IPS DF 19.7 (cell line): ENCODE measurements at regions not wholly inside any gene's neighbourhood (a gene's known extent, or its start where the extent isn't known, plus 50 kb on each side); places are given as distances from the start of the nearest gene placed in this dataset.

ENCODE experiments used
- DNase-seq: peaks from one replicate; pipeline ENCODE4 v3.0.0-alpha.2; 2013; ENCODE audit warnings: low read depth, low spot score

GRCh38 chr7:41047789-41048191 is 655.1 kb downstream of the INHBA start:
- no peak for DNase-seq

- DNase-seq, result no peak
Observed at GRCh38 chr7:41047211-41047610, 655.7 kb downstream of the INHBA start.

- DNase-seq, result no peak
Observed at GRCh38 chr7:41046776-41047175, 656.1 kb downstream of the INHBA start.

- DNase-seq, result no peak
Observed at GRCh38 chr7:41046221-41046761, 656.6 kb downstream of the INHBA start.

- no peak for DNase-seq
Observed at GRCh38 chr7:41045556-41046123, 657.2 kb downstream of the INHBA start.

GRCh38 chr7:41039981-41040380 is 662.9 kb downstream of the INHBA start:
- DNase-seq, result no peak

- DNase-seq, result no peak
Observed at GRCh38 chr7:41039386-41039953, 663.4 kb downstream of the INHBA start.

GRCh38 chr7:41038211-41038610 is 664.7 kb downstream of the INHBA start:
- no peak for DNase-seq

GRCh38 chr7:41037691-41038090 is 665.2 kb downstream of the INHBA start:
- no peak for DNase-seq

GRCh38 chr7:41035794-41036193 is 667.1 kb downstream of the INHBA start:
- DNase-seq, result no peak

- DNase-seq, result no peak
Observed at GRCh38 chr7:41033500-41033899, 669.4 kb downstream of the INHBA start.

- no peak for DNase-seq
Observed at GRCh38 chr7:41030673-41031072, 672.2 kb downstream of the INHBA start.

GRCh38 chr7:41029072-41029499 is 673.8 kb downstream of the INHBA start:
- DNase-seq, result no peak

- no peak for DNase-seq
Observed at GRCh38 chr7:41028580-41028979, 674.3 kb downstream of the INHBA start.

- no peak for DNase-seq
Observed at GRCh38 chr7:41027428-41028115, 675.3 kb downstream of the INHBA start.

- no peak for DNase-seq
Observed at GRCh38 chr7:41024126-41024525, 678.8 kb downstream of the INHBA start.

- no peak for DNase-seq
Observed at GRCh38 chr7:41020056-41020455, 682.8 kb downstream of the INHBA start.

GRCh38 chr7:41013117-41013516 is 689.8 kb downstream of the INHBA start:
- no peak for DNase-seq

GRCh38 chr7:41012041-41012440 is 690.8 kb downstream of the INHBA start:
- no peak for DNase-seq

- no peak for DNase-seq
Observed at GRCh38 chr7:41010967-41011366, 691.9 kb downstream of the INHBA start.

- no peak for DNase-seq
Observed at GRCh38 chr7:41010418-41010817, 692.5 kb downstream of the INHBA start.

GRCh38 chr7:41007811-41008210 is 695.1 kb downstream of the INHBA start:
- DNase-seq, result no peak

GRCh38 chr7:41007351-41007751 is 695.5 kb downstream of the INHBA start:
- no peak for DNase-seq
